Stimulated activated CD8-positive, alpha-beta memory T cell treated with anti-CD3 and anti-CD28 coated beads, Interleukin-12 subunit alpha, Interleukin-12 subunit beta, amount 100 ng/mL, for 4 hours (primary cell): ENCODE measurements at regions not wholly inside any gene's neighbourhood (a gene's known extent, or its start where the extent isn't known, plus 50 kb on each side); places are given as distances from the start of the nearest gene placed in this dataset.

Experiments used
- DNase-seq: peaks from one replicate; pipeline ENCODE4 v3.0.0-alpha.2; 2020; ENCODE audit warnings: low read depth

DNA sequence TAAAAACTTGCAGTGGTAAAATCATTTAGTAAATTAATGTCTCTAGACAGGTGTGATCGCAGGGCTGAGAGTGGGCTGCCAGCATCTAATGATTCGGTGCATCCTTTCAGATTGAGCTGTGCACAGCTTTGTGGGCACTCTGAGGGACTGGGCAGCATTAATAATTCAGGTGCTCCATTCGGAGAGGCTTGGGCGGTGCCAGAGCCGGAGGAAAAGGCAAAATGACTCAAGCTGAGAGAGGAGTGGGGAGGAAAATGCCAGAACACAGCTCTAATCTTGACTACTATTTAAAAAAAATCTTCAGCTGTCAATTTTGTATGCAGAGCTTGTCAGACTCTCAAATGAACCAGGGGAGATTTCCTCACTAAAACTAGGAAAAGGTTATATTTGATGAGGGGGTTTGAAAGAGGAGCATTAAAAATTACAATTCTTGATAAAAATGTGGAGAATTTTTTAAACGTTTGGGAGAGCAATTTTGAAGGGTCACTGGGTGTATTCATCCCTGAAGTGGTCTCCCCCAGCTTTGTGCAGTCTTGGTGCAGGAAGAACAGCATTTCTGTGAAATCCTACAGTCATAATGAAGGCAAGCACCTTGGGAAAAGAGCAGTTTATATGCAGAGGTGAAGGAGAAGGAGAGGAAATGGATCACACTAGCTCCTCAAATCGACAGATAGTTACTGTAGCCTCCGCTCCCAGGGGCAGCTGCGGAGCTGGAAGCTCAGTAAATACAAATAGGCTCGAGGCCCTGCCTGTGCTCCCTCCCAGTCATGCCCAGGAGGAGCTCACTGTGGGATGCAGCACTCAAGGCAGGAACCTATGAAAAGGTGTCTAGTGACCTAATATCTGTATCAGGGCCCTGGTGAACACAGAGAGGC, 535.4 kb upstream of the RAB6C start:
- DNase-seq: no peak

DNA sequence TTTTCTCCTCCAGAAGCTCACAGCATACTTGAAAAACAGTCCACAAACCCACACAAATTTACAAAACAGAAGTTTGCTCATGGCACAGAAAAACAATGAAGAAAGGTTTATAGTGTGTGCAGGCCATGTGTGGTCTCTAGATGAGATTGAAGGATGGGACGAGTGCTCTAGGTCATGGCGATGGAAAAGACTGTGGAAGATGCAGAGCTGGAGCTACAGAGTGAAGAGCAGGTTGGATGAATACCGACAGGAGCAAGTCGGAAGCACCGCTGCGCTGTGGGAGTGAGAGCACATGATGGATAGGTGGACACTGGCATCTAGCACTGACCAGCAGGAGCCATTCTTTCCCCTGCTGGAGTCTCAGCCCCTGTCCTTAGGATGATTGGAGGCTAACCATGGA, 534.7 kb upstream of the RAB6C start:
- no peak for DNase-seq

DNA sequence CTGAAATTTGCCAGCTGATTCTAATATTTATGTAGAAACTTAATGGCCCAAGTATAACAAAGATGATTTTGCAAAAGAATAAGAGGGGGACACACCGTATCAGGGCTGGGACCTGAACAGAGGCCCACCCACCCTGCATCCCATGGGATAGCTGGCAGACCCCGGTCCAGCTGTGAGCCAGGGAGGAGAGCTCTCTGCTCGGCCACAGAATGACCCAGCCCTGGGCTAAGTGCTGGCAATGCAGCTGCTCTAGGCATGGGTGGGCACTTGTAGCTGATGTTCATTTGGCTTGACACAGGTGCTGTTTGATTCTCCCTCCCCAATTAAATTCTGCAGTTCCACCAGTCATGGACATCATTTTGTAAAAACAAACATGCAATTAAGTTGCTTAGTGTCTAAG, 522.8 kb upstream of the RAB6C start:
- no peak for DNase-seq

GRCh38 chr2:129457277-129457818, 522.1 kb upstream of the RAB6C start:
- DNase-seq: no peak

GRCh38 chr2:129458006-129458405, 521.5 kb upstream of the RAB6C start:
- DNase-seq: no peak

DNA sequence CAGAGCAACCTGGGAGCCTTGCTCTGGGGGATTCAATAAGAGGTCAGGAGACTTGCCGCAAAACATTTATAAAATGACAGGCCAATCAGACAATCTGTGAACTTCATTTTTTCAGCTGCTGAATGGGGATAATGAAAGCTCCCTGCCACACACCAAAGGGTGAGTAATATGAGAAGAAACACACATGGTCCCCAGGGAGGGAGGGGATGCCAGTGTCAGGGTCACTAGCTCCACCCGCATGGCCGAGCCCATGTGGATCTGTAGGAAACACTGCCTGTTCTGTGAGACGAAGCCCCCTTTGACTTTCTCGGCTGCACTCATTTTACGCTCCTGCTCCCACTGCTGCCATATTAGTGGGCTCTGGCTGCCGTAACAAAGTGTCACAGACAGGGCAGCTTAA, 521.0 kb upstream of the RAB6C start:
- no peak for DNase-seq

DNA sequence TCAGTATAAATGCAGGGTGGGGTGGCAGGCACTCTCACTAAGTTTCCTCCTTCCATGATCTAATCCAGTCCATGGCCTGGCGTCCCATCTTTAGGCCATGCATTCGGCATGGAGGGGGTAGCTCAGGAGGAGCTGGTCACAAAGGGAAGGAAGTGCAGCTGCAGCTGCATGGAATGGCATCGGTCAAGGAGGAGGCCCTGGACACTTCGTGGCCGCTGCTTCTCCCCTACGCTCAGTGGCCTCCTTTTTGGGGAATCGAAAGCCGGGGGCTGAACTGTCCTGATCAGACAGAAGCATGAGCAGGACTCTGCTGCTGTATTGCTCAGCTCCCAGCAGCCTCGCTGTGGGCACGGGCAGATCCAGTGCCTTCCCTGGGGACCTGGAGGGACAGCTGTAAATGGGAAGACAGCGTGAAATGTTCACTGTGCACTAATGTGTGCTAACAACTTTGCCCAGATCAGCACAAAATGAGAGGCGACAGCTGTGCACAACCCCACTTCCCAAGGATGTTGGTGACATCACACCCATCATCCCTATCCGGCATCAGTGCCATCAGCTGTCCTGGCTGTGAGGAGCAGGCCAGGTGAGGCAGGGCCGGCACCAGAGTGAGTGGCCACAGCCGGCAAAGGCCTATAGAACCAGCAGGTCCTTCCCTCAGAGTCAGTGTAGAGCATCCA, 520.1 kb upstream of the RAB6C start:
- DNase-seq: no peak

- no peak for DNase-seq
Measured at GRCh38 chr2:129459881-129460280, 519.6 kb upstream of the RAB6C start.

- no peak for DNase-seq
Measured at GRCh38 chr2:129460299-129461198, 518.9 kb upstream of the RAB6C start.

GRCh38 chr2:129462349-129462748, 517.1 kb upstream of the RAB6C start:
- DNase-seq: no peak

GRCh38 chr2:129462967-129463366, 516.5 kb upstream of the RAB6C start:
- no peak for DNase-seq

GRCh38 chr2:129464036-129464435, 515.4 kb upstream of the RAB6C start:
- DNase-seq: no peak

DNA sequence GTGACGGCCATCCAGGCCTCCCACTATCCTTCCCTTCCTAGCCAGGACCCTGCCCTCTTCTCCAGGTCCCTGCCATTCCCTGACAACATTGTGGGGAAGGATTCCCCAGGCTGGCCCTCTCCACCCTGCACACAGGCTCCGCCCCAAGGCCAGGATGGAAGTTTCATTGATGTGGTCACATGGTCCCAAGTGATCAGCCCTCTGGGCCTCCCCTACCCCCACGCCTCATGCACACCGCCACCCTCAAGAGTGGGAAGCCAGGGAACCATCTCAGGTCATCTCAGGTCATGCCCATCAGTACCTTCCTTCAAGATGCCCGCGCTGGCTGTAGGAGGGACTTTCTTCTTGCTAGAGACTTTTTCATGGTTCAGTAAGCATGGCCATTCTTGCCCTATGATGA, 514.8 kb upstream of the RAB6C start:
- DNase-seq: no peak

DNA sequence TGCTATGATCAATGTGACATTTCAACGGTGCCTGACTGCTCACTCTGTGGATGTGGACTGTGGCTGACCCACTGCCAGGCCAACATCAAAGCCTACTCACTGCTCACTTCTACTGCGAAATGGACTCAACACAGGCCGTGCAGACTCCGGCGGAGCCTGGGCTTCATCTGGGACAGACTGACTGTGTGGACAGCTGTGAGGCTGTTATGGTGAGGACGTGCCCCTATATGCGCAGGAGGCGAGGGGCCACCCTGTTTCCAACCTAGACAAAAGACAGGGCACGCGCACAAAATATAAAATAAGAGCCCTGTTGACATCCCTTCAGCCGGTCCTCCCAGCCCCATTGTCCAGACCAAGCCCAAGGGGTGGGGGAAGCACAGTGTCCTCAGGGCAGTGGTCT, 514.4 kb upstream of the RAB6C start:
- DNase-seq: no peak

DNA sequence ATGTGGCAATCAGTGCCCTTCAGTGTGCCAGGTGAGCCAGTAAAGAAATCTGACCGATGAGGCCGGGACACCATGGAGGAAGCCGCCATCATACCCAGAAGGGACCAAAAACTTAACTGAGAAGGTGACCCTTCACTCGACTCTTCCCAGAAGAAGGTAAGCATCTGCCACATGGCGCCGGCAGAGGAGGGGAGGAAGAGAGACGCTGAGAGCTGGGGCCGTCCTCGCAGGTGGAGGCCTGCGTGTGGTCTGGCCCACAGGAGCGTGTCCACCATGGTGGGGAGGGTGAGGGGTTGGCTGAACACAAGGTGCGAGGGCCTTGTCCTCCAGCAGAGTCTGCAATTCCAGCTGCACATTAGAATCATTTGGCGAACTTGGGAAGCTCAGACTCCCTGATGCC, 513.1 kb upstream of the RAB6C start:
- no peak for DNase-seq

- no peak for DNase-seq
Measured at GRCh38 chr2:129467012-129467779, 512.3 kb upstream of the RAB6C start.

GRCh38 chr2:129467941-129468340, 511.5 kb upstream of the RAB6C start:
- DNase-seq: no peak

- no peak for DNase-seq
Measured at GRCh38 chr2:129468879-129469278, 510.6 kb upstream of the RAB6C start.

DNA sequence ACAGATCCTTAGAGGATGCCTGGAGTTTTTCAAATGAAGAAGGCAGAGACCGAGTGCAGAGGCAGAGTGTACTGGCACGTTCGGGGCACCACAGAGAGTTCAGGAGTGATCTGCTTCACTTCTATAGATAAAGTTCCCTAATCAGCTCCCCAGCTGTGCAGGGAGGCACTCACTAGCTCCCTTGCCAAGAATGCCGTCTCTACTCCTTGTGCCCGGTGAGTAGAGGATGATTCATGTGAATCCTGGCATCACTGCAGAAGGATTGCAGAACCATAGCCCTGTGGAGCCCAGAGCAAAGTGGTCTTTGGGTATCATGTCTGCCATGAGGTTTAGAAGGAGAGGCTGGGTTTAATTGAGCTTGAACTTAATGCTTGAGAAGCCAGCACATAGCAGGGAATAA, 510.1 kb upstream of the RAB6C start:
- no peak for DNase-seq

- no peak for DNase-seq
Measured at GRCh38 chr2:129469871-129470270, 509.6 kb upstream of the RAB6C start.

DNA sequence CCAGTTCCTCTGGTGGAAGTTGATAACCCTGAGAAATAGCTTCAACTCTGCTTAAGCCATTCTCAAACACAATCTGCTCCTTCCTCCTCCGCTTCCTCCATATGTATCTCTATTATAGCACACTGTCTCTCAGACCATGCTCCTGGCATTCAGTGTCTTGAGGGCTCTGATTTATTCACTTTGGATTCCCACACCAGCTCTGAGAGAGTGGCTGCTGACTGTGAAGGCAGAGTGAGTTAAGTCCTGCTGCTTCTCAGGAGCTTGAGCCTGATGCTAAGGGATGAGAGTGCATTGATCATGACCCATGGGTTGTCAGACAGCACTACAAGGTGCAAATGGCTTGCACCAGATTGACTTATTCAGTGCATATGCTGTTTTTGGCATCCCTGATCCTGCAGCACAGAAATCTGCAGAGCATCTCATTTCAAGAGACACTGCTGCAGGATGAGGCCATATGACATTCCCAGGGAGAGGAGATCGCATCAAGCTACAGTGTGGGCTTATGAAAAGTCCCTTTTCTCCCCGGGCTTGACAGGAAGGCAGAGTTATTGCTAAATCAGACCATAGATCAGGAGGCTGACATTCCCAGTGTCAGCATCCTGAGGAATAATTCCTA, 500.5 kb upstream of the RAB6C start:
- no peak for DNase-seq
